ENCODE measurements at regions not wholly inside any gene's neighbourhood (a gene's known extent, or its start where the extent isn't known, plus 50 kb on each side); places are given as distances from the start of the nearest gene placed in this dataset.

GRCh38 chr3:180223268-180223667 lies 186.5 kb upstream of the PEX5L start:
- TF ChIP-seq ZBTB7A (IDR thresholded peaks at IDR 0.05; ENCODE audit: low read depth) (no peak), FOXM1 (IDR thresholded peaks at IDR 0.05; ENCODE audit: borderline replicate concordance, low read depth) (no peak), CEBPB (IDR thresholded peaks at IDR 0.05) (no peak), TAF1 (IDR thresholded peaks at IDR 0.05; ENCODE audit: low read depth) (no peak), TEAD4 (IDR thresholded peaks at IDR 0.05) (no peak)

GRCh38 chr3:180229113-180229512 lies 192.4 kb upstream of the PEX5L start:
- TF ChIP-seq REST (IDR thresholded peaks at IDR 0.05; ENCODE audit: low read depth) (no peak), CREB1 (IDR thresholded peaks at IDR 0.05; ENCODE audit: low read depth) (no peak), TAF1 (IDR thresholded peaks at IDR 0.05; ENCODE audit: low read depth) (no peak), EGR1 (IDR thresholded peaks at IDR 0.05) (no peak), FOXM1 (IDR thresholded peaks at IDR 0.05; ENCODE audit: borderline replicate concordance, low read depth) (no peak), CEBPB (IDR thresholded peaks at IDR 0.05) (no peak)

- TF ChIP-seq FOXM1 (IDR thresholded peaks at IDR 0.05; ENCODE audit: borderline replicate concordance, low read depth) (no peak), EGR1 (IDR thresholded peaks at IDR 0.05) (no peak), TAF1 (IDR thresholded peaks at IDR 0.05; ENCODE audit: low read depth) (no peak), YY1 (IDR thresholded peaks at IDR 0.05; ENCODE audit: low read depth) (no peak), REST (IDR thresholded peaks at IDR 0.05; ENCODE audit: low read depth) (no peak), ZBTB7A (IDR thresholded peaks at IDR 0.05; ENCODE audit: low read depth) (no peak), MAX (IDR thresholded peaks at IDR 0.05) (no peak), USF1 (IDR thresholded peaks at IDR 0.05) (no peak), CREB1 (IDR thresholded peaks at IDR 0.05; ENCODE audit: low read depth) (no peak), TCF12 (IDR thresholded peaks at IDR 0.05; ENCODE audit: low read depth) (no peak), NFIC (IDR thresholded peaks at IDR 0.05) (no peak), TEAD4 (IDR thresholded peaks at IDR 0.05) (no peak), CEBPB (IDR thresholded peaks at IDR 0.05) (no peak), RAD21 (IDR thresholded peaks at IDR 0.05; ENCODE audit: low read depth) (no peak), EP300 (IDR thresholded peaks at IDR 0.05; ENCODE audit: borderline replicate concordance) (no peak)
Measured at GRCh38 chr3:180239939-180240338, 203.2 kb upstream of the PEX5L start.

- no peak for TF ChIP-seq EGR1 (IDR thresholded peaks at IDR 0.05)
- TF ChIP-seq NFIC (IDR thresholded peaks at IDR 0.05) = no peak
- no peak for TF ChIP-seq YY1 (IDR thresholded peaks at IDR 0.05; ENCODE audit: low read depth)
- TF ChIP-seq RAD21 (IDR thresholded peaks at IDR 0.05; ENCODE audit: low read depth) = no peak
- TF ChIP-seq CEBPB (IDR thresholded peaks at IDR 0.05) = no peak
Measured at GRCh38 chr3:180246688-180247195, 210.0 kb upstream of the PEX5L start.

GRCh38 chr3:180250172-180250571 lies 213.4 kb upstream of the PEX5L start:
- TF ChIP-seq USF1 (IDR thresholded peaks at IDR 0.05) (no peak), CEBPB (IDR thresholded peaks at IDR 0.05) (no peak), RAD21 (IDR thresholded peaks at IDR 0.05; ENCODE audit: low read depth) (no peak), EP300 (IDR thresholded peaks at IDR 0.05; ENCODE audit: borderline replicate concordance) (no peak), NFIC (IDR thresholded peaks at IDR 0.05) (no peak), TCF12 (IDR thresholded peaks at IDR 0.05; ENCODE audit: low read depth) (no peak), TAF1 (IDR thresholded peaks at IDR 0.05; ENCODE audit: low read depth) (no peak), ZBTB7A (IDR thresholded peaks at IDR 0.05; ENCODE audit: low read depth) (no peak), FOXM1 (IDR thresholded peaks at IDR 0.05; ENCODE audit: borderline replicate concordance, low read depth) (no peak), MAX (IDR thresholded peaks at IDR 0.05) (no peak), REST (IDR thresholded peaks at IDR 0.05; ENCODE audit: low read depth) (no peak), YY1 (IDR thresholded peaks at IDR 0.05; ENCODE audit: low read depth) (no peak), EGR1 (IDR thresholded peaks at IDR 0.05) (no peak), CREB1 (IDR thresholded peaks at IDR 0.05; ENCODE audit: low read depth) (no peak), TEAD4 (IDR thresholded peaks at IDR 0.05) (no peak)

All from Ishikawa (cell line).